H7 (cell line): ENCODE measurements at regions not wholly inside any gene's neighbourhood (a gene's known extent, or its start where the extent isn't known, plus 50 kb on each side); places are given as distances from the start of the nearest gene placed in this dataset.

Experiments
- DNase-seq: peaks from one replicate; pipeline ENCODE4 v3.0.0; 2012
- H3K27me3 ChIP-seq: 2 replicates; pipeline ENCODE4 v1.6.0; 2011; ENCODE audit warnings: mild to moderate bottlenecking, low read length; ENCODE audit not compliant: control insufficient read depth, insufficient read depth
- H3K36me3 ChIP-seq: replicated peaks from 2 replicates; pipeline ENCODE4 v1.5.1; 2011; ENCODE audit warnings: low read length; ENCODE audit not compliant: control insufficient read depth, insufficient read depth
- H3K4me3 ChIP-seq: 2 replicates; pipeline ENCODE4 v1.5.1; 2011; ENCODE audit warnings: low read depth, mild to moderate bottlenecking, control low read depth, low read length, moderate library complexity; ENCODE audit not compliant: insufficient read depth

DNA sequence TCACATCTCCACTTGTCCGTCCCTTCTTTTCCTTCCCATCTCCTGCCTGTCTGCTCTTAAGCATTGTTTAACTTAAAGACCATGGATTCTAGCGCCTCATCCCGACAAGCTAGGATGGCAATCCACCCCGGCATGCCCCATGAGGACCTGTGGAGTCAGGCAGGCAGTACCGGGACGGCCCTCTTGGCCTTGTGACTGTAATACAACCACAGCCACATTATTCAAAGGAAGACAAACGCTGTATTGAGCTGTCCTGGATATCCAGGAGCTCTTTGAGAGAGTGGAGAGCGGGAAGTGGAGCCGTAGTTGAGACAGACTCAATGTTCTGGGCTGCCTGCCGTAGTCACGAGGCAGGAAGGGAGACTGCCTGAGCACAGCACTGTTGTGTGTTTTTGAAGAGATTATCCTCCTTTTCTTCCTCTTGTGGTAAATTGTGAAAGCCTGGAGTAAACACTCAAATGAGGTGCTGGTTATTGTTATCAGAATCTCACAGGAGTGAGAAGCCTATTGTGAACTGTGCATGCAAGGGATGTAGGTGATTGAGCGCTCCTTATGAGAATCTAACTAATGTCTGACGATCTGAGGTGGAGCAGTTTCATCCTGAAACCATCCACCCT lies 929.8 kb upstream of the CNTNAP5 start:
- DNase-seq = no peak
- H3K27me3 ChIP-seq = no peaks in the 10 kb centered on the region
- H3K36me3 ChIP-seq = no peaks in the 10 kb centered on the region
- H3K4me3 ChIP-seq = no peak overlapping the region

DNA sequence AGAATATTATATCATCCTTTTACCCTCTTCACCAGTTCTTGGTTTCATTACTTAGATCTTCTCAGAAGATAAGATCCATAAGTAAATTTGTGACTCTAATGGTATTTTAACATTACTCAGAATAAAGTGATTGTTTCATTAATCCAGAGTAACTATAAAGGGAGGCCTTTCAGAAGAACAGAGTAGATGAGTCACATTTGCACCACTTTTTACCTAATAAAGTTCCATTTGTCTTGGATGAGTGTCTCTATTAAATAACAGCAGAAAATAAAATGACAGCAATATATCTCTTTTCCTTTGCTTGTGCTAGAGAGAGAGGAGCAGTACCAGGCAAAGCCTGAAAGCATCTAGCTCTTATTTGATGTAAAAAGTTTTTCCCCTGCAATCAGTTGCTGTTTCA lies 926.5 kb upstream of the CNTNAP5 start:
- DNase-seq = no peak
- H3K36me3 ChIP-seq = no peaks in the 10 kb centered on the region

GRCh38 chr2:123101434-123101833 lies 923.7 kb upstream of the CNTNAP5 start:
- Histone ChIP-seq H3K36me3 (no peaks in the 10 kb centered on the region), H3K4me3 (no peak overlapping the region), H3K27me3 (no peaks in the 10 kb centered on the region)
- DNase-seq = no peak

More for the DNA sequence above, 926.5 kb upstream of the CNTNAP5 start:
- Histone ChIP-seq H3K27me3 (no peaks in the 10 kb centered on the region), H3K4me3 (no peak overlapping the region)

DNA sequence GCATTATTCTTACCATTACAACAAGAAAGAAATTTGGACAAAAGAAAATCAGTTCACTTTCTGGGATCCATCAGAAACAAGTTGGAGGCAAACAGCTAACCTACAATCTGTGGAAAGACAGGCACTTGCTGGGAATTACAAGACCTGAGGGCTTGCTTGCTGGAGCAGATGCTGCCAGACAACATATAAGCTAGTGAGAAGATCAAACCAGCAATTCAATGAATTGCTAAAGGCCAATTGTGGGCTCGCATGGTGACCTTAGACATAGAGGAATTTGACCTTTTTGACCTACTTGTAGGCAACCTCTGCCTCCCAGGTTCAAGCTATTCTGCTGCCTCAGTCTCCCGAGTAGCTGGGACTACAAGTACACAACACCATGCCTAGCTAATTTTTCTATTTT lies 921.2 kb upstream of the CNTNAP5 start:
- Histone ChIP-seq H3K36me3 (no peaks in the 10 kb centered on the region), H3K27me3 (no peaks in the 10 kb centered on the region), H3K4me3 (no peak overlapping the region)
- no peak for DNase-seq

GRCh38 chr2:123116595-123116994 lies 908.5 kb upstream of the CNTNAP5 start:
- Histone ChIP-seq H3K4me3 (no peak overlapping the region), H3K36me3 (no peaks in the 10 kb centered on the region), H3K27me3 (no peaks in the 10 kb centered on the region)
- DNase-seq = no peak

GRCh38 chr2:123127236-123127635 lies 897.9 kb upstream of the CNTNAP5 start:
- H3K36me3 ChIP-seq = no peaks in the 10 kb centered on the region
- H3K4me3 ChIP-seq = no peak overlapping the region
- no peak for DNase-seq
- H3K27me3 ChIP-seq = no peaks in the 10 kb centered on the region

DNA sequence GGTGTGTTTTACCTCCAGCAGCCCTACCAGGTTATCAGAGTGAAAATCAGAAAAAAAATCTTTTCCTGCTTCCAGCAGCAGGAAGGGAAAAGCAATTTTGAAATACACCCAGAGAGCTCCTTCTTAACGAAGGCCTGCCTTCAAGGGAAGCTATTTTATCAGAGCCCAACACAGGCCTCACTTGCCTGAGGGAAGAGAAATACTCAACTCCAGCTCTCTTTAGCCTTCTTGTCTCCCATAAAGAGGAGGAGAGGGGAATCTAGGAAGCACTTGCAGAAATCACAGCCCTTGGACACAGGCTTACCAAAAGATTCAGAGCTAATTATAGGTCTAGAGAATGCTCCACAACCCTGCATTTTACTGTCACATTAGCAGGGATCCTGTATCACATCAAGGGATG lies 896.1 kb upstream of the CNTNAP5 start:
- Histone ChIP-seq H3K36me3 (no peaks in the 10 kb centered on the region), H3K4me3 (no peak overlapping the region), H3K27me3 (no peaks in the 10 kb centered on the region)
- no peak for DNase-seq

- no peaks in the 10 kb centered on the region for H3K27me3 ChIP-seq
- DNase-seq = no peak
- no peak overlapping the region for H3K4me3 ChIP-seq
- H3K36me3 ChIP-seq = no peaks in the 10 kb centered on the region
Measured at GRCh38 chr2:123136419-123136818, 888.7 kb upstream of the CNTNAP5 start.

DNA sequence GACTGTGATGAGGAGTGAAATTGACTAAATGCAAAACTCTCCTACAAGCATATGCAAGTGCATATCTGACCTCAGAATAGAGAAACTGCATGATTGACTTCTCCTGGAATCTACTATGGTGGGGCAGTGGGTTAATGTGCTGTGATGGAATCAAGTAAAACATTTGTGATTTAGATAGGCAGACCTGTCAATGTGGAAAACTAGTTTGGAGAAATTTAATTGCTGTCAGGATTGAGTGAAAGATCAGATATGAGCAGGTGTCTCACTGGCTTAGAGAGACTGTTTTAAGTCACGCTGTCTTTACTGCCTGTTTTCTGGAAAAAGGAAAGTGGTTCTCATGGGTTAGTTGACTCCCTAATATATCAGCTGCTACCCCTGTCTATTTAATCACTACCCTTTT lies 881.0 kb upstream of the CNTNAP5 start:
- H3K36me3 ChIP-seq = no peaks in the 10 kb centered on the region
- DNase-seq = no peak
- no peak overlapping the region for H3K4me3 ChIP-seq
- H3K27me3 ChIP-seq = no peaks in the 10 kb centered on the region

DNA sequence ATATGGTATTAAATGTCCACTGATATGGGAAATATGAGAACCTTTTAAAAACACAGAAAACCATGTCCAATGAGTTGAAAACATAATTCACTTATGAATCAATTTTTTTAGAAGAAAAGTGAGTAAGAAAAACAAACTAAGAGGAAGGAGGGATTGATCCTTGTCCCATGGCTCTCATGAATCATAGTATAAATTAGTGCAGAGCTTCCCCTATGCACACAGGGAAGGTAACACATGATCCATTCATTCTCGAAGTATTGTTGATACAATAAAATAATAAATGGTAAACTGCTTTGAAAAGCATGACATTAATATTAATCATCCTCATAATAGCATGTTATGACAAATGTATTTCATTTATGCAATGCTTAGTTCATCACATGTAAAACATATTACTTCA lies 872.0 kb upstream of the CNTNAP5 start:
- Histone ChIP-seq H3K4me3 (no peak overlapping the region), H3K27me3 (no peaks in the 10 kb centered on the region), H3K36me3 (no peaks in the 10 kb centered on the region)
- DNase-seq = no peak

DNA sequence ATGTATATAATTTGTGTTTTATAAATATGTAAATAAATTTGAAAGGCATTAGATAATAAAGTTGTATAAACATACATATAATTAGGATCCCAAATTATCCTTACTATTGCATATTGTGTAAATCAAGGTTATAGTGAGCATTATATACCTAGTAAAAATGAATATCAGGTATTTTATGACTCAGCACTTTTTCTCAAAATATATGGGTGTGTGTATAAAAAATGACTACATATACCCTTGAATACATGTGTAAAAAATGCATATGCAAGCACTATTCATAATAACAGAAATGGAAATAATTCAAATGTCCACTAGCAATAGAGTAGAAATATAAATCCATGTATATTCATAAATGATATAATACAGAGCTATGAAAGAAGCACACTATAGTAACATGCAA lies 870.9 kb upstream of the CNTNAP5 start:
- DNase-seq = no peak
- no peaks in the 10 kb centered on the region for H3K27me3 ChIP-seq
- H3K36me3 ChIP-seq = no peaks in the 10 kb centered on the region
- H3K4me3 ChIP-seq = no peak overlapping the region

GRCh38 chr2:123157016-123157415 lies 868.1 kb upstream of the CNTNAP5 start:
- Histone ChIP-seq H3K27me3 (no peaks in the 10 kb centered on the region), H3K4me3 (no peak overlapping the region), H3K36me3 (no peaks in the 10 kb centered on the region)
- no peak for DNase-seq

- H3K36me3 ChIP-seq = no peaks in the 10 kb centered on the region
- no peaks in the 10 kb centered on the region for H3K27me3 ChIP-seq
- DNase-seq = no peak
- H3K4me3 ChIP-seq = no peak overlapping the region
Measured at GRCh38 chr2:123162400-123163016, 862.6 kb upstream of the CNTNAP5 start.

DNA sequence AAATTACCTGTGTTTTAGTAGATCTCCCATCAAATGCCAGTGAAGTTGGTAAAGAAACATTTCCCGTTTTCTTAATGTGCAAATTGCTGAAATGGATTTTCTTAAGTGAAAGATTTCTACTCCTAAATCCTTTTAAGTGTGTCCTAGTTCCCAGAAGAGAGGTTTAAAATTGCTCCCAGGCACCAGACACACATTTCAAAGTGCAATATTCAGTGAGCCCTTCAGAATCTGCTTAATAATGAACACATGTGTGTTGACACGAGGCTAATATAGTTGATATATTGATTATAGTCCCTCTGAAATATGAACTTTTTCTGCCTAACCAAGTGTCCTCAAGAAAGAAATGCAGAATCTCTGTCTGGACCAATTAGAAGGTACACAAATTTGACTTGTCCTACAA lies 861.7 kb upstream of the CNTNAP5 start:
- DNase-seq = no peak

GRCh38 chr2:123164216-123164615 lies 860.9 kb upstream of the CNTNAP5 start:
- Histone ChIP-seq H3K4me3 (no peak overlapping the region), H3K36me3 (no peaks in the 10 kb centered on the region), H3K27me3 (no peaks in the 10 kb centered on the region)
- no peak for DNase-seq

More for the DNA sequence above, 861.7 kb upstream of the CNTNAP5 start:
- Histone ChIP-seq H3K36me3 (no peaks in the 10 kb centered on the region), H3K27me3 (no peaks in the 10 kb centered on the region), H3K4me3 (no peak overlapping the region)

DNA sequence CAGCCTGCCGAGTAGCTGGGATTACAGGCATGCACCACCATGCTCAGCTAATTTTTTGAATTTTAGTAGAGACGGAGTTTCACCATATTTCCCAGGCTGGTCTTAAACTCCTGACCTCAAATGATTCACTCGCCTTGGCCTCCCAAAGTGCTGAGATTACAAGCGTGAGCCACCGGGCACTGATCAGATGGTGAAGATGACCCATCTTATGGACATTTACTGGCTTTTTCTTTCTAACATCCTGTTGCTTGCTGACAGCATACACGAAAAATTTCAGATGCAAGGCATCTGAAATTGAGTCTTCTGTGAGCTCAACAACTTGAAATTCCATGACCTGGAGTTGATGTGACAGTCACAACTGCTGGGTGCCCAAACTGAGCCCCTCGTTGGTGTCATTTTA lies 859.5 kb upstream of the CNTNAP5 start:
- H3K36me3 ChIP-seq = no peaks in the 10 kb centered on the region
- no peaks in the 10 kb centered on the region for H3K27me3 ChIP-seq
- no peak for DNase-seq
- H3K4me3 ChIP-seq = no peak overlapping the region
